Cardiac muscle cell (in vitro differentiated cells and primary cell): ENCODE measurements at regions not wholly inside any gene's neighbourhood (a gene's known extent, or its start where the extent isn't known, plus 50 kb on each side); places are given as distances from the start of the nearest gene placed in this dataset.

Source experiments
- DNase-seq, 2 donors: peaks; one replicate each; pipeline versions ENCODE4 v3.0.0 to v3.0.0-alpha.2; 2010 to 2017; ENCODE audit warnings: low read depth in 1 of 2, low spot score in 1 of 2
- H3K27ac ChIP-seq: fragments of 200-600 bp; sonication (generic); 2 replicates; pipeline ENCODE4 v1.5.1; 2016
- H3K27me3 ChIP-seq: fragments of 200-600 bp; sonication (generic); 2 replicates; pipeline ENCODE4 v1.6.0; 2016; ENCODE audit warnings: control low read depth
- H3K36me3 ChIP-seq: fragments of 200-600 bp; sonication (generic); 2 replicates; pipeline ENCODE4 v1.5.1; 2016; ENCODE audit warnings: control low read depth
- H3K4me1 ChIP-seq: fragments of 200-600 bp; sonication (generic); 2 replicates; pipeline ENCODE4 v1.8.1; 2017; ENCODE audit warnings: low read depth, mild to moderate bottlenecking, mixed run types
- H3K4me3 ChIP-seq: fragments of 200-600 bp; sonication (generic); 2 replicates; pipeline ENCODE4 v1.5.1; 2016; ENCODE audit warnings: mild to moderate bottlenecking
- H3K9me3 ChIP-seq: fragments of 200-600 bp; sonication (generic); 2 replicates; pipeline ENCODE4 v1.5.1; 2017; ENCODE audit warnings: low read depth, mild to moderate bottlenecking, control low read depth
- TF ChIP-seq, protein P1 (sequence below): IDR thresholded peaks from 2 replicates; pipeline ENCODE4 v1.5.1; 2012; ENCODE audit warnings: low read depth, mild to moderate bottlenecking, low read length

DNA sequence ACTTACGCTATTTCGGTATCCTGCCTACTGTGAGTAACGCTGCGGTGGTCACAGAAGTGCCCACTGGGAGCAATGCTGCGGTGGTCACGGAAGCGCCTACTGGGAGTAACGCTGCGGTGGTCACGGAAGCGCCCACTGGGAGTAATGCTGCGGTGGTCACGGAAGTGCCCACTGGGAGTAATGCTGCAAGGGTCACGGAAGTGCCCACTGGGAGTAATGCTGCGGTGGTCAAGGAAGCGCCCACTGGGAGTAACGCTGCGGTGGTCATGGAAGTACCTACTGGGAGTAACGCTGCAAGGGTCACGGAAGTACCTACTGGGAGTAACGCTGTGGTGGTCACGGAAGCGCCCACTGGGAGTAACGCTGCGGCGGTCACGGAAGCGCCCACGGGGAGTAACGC is 52.1 kb upstream of the SOX1 start:
- Histone ChIP-seq H3K27ac (no peak overlapping the region), H3K36me3 (no peaks in the 10 kb centered on the region), H3K4me1 (no peaks in the 10 kb centered on the region), H3K27me3 (no peaks in the 10 kb centered on the region), H3K4me3 (no peak overlapping the region), H3K9me3 (no peaks in the 10 kb centered on the region)
- TF ChIP-seq, protein P1, sequence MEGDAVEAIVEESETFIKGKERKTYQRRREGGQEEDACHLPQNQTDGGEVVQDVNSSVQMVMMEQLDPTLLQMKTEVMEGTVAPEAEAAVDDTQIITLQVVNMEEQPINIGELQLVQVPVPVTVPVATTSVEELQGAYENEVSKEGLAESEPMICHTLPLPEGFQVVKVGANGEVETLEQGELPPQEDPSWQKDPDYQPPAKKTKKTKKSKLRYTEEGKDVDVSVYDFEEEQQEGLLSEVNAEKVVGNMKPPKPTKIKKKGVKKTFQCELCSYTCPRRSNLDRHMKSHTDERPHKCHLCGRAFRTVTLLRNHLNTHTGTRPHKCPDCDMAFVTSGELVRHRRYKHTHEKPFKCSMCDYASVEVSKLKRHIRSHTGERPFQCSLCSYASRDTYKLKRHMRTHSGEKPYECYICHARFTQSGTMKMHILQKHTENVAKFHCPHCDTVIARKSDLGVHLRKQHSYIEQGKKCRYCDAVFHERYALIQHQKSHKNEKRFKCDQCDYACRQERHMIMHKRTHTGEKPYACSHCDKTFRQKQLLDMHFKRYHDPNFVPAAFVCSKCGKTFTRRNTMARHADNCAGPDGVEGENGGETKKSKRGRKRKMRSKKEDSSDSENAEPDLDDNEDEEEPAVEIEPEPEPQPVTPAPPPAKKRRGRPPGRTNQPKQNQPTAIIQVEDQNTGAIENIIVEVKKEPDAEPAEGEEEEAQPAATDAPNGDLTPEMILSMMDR, result no peak
- DNase-seq, result peak in 1 of 2 donors; percentile 2
